HG03439 (cell line): ENCODE measurements at regions not wholly inside any gene's neighbourhood (a gene's known extent, or its start where the extent isn't known, plus 50 kb on each side); places are given as distances from the start of the nearest gene placed in this dataset.
"Not testable (repeated sequence)": the region's sequence is repeated elsewhere in the genome, so short reads cannot be mapped to it uniquely, and the experiment has no call there.

Source experiments
- ATAC-seq: cut with Tn5 transposase; IDR thresholded peaks from one replicate; pipeline ENCODE4 v1.9.1; 2021; ENCODE audit warnings: mild to moderate bottlenecking, moderate library complexity; ENCODE audit not compliant: unreplicated experiment

GRCh38 chr2:4900861-4901770 is 791.1 kb upstream of the SOX11 start:
- ATAC-seq, result no peak

DNA sequence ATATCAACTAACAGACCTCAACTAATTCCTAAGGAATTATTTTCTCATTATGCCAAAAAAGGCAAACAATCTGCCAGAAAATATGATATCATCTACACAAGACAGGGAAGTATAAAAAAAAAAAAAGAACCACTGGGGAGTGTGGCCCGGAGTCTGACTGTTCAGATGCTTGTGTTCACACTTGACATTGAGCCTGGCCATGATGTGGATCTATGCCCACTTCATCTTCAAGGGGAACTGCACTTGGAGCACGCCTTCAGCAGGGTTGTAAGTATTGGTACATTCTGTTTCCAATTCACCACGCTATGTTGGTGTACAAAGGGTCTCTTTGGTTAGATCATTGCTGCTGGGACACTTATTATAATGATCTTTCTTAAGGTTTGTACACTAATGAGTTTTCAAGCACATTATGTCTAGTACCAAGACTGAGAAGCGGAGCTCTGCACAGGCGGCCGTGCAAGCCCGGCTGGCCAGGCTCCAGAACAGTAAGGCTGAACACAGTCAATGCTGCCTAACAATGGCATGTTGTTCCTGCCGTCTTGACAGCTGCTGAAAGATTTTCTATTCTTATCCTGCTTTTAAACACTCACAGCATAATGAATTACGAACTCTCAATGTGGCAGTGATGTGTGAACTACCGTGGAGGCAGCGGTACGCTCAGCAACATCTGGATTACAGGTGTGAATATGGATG is 788.4 kb upstream of the SOX11 start:
- ATAC-seq, result no peak

GRCh38 chr2:4908461-4908860 is 783.7 kb upstream of the SOX11 start:
- no peak for ATAC-seq

- no peak for ATAC-seq
Observed at GRCh38 chr2:4909346-4910009, 782.7 kb upstream of the SOX11 start.

DNA sequence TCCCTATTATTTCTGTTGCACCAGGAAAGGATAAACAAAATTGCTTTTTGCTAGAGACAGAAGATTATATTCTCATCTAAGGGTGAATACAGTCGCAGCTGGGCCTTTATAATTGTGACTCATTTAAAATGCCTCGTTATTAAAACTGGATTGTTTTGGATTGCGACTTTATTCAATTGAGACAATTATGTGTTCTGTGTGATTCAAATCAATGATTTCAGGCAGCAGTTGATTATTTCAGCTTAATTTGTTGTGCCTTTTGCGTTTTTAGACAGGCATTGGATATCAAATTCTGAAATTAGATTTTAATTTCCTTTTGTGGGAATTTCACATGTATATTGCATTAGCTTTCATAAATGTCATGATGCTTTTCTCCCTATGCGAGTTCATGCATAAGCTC is 778.1 kb upstream of the SOX11 start:
- no peak for ATAC-seq

DNA sequence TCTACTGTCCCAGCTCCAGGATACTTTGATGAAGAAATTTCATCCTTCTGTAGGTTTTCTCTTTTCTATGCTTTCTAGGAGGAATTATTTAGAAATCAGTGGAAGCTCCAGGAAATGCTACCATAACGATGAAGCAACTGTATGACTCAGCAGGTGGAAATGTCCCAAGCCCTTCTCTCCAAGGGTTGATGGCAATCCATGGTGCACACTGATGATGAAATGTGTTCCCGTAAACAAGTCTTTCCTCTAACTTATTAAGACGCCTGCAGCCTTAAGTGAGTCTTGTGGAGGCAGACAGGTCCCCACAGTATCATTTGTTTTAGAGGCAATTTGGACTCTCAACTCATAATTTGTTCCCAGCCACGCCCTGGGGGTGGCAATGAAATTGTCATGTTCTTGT is 777.6 kb upstream of the SOX11 start:
- ATAC-seq, result no peak

DNA sequence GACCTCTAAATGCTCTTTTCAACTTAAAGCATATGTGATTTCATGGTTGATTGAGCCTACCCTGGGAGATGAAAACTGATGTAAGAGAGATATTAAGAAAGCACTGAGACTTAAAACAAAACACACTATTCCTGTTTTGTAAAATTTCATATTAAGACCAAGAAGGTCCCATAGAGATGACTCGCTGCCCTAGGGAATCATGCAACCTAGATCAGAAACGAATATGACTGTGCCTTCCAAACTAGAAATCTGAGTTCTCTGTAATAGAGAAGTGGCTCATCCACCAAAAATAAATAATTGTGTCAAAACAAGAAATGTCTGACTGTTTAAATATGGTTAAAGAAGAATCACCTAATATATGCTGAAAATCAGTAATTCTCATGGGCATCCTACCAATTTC is 776.8 kb upstream of the SOX11 start:
- no peak for ATAC-seq

DNA sequence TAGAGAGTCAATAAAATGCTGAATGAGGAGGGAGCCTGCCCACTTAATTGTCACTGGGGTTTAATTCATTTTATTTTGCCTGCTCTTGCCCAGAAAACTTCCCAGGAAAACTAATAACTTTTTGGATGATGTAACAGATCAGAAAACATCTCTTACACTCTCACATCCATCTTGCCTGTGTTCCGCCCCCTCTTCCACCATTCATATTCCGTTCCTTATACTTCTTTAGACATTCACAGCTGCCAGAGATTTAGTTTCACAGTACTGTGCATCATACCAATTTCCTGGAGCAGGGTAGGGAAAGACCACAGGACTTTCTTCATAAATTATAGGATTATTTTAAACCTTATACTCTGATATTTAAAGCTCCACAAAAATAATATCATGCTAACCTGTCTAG is 776.1 kb upstream of the SOX11 start:
- ATAC-seq, result no peak

DNA sequence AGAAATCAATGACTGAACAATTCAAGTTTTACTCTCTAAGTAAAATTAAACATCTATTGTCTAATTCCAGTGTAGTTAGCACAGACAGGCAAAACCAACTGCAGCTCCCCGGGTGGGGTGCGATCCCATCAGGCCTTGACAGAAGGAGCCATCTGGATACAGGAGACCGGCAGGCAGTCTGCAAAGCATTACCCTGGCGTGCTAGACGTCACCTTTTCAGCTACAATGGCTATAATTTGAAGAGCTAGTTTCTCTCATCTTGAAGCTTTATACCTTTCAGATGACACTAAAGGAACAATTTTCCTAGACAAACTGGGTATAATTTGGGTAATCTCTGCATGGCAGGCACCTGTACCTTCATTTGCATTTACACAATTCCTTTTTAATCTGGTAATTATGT is 761.5 kb upstream of the SOX11 start:
- ATAC-seq, result no peak

DNA sequence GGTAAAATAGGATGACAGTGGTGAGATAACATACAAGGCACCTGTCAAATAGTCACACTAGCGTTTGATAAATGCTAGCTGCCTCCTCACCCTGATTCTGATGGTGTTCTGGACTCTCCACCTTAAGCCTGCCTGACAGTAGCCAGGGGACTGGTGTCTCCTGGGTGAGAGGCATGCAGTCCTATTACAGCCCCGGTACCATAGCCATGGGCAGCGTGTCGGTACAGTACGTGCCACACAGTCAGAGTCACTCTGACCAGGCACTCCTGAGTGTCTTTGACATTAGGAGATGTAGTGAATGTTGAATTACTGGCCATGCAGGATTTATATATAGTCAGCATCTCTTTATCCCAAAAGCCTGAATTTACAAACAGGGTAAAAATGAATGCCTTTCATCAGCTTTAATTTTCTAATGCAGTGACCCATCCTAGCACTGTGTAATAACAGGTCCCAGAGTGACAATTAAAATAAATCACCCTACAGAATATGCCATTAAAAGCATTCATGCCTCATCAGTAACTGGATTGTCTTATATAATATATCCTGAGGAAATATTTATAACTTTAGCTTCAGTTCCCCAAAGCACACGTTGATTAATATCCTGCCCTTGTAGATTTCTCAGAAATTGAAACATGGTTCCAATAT is 760.3 kb upstream of the SOX11 start:
- no peak for ATAC-seq

GRCh38 chr2:4935291-4935690 is 756.9 kb upstream of the SOX11 start:
- ATAC-seq, result not testable (repeated sequence)

- no peak for ATAC-seq
Observed at GRCh38 chr2:4937550-4937949, 754.6 kb upstream of the SOX11 start.

- ATAC-seq, result no peak
Observed at GRCh38 chr2:4938206-4938605, 754.0 kb upstream of the SOX11 start.

GRCh38 chr2:4942441-4942840 is 749.7 kb upstream of the SOX11 start:
- ATAC-seq, result no peak

GRCh38 chr2:4947911-4948310 is 744.3 kb upstream of the SOX11 start:
- ATAC-seq, result no peak

DNA sequence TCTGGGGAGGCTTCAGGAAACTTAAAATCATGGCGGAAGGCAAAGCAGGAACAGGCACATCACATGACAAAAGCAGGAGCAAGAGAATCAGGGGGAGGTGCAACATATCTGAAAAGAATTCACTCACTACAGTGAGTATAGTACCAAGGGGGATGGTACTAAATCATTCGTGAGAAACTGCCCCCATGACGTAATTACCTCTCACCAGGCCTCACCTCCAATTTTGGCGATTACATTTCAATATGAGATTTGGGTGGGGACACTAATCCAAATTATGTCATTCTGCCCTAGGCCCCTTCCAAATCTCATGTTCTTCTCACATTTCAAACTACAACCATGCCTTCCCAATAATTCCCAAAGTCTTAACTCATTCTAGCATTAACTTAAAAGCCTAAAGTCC is 740.8 kb upstream of the SOX11 start:
- no peak for ATAC-seq

- ATAC-seq, result no peak
Observed at GRCh38 chr2:4959219-4959618, 733.0 kb upstream of the SOX11 start.

DNA sequence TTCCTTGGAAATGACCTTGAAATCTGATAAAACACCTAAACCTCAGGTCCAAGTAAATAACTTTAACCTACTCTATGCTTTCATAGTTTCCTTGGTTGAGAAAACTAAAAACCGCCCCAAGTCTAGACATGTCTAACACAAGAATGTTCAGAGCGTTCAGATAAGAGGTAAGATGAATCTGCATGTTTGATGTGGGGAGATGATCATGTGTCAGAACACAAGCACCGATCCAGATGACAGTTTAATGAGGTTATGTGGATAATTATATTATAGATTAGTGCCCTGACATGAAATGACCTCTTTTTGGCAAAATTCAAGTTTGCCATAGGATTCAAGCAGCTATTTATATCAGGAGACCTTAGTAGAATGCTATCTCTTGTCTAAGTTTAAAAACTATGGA is 729.8 kb upstream of the SOX11 start:
- no peak for ATAC-seq

DNA sequence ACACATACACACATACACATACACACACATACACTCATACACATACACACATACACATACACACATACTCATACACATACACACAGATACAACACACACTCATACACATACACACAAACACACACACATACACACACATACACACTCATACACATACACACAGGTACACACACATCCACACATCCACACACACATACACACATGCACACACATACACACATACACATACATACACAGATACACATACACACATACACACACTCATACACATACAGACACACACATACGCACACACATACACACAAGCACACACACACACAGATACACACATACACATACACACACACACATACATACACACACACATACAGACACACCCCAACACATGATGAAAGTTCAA is 729.1 kb upstream of the SOX11 start:
- no peak for ATAC-seq

DNA sequence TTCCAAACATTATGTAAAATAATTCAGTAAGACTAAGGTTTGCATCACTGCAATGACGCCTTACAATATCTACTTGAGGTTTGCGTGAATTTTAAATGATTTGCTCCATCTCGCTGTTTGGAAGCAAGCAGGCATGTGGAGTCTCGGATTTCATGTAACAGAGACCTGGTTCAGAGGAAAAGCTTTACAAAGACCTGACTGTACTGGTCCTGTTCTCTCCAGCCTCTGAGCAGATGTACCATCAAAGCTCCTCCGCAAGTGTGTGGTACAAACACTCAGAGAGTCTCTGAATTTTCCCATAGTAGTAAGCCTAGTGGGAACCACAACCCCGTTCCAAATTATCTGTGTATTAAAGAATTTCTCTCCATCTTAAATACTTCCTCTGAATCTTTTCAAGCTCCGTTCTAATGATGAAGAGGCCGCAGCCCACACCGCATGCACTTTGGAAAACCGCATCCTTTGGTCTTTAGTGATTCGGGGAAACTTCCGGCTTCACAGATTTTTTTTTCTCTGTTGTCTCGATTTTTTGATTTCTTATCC is 728.1 kb upstream of the SOX11 start:
- ATAC-seq, result no peak

- no peak for ATAC-seq
Observed at GRCh38 chr2:4964579-4964978, 727.6 kb upstream of the SOX11 start.
